ENCODE measurements at regions not wholly inside any gene's neighbourhood (a gene's known extent, or its start where the extent isn't known, plus 50 kb on each side); places are given as distances from the start of the nearest gene placed in this dataset.

- no peak overlapping the region for H3K9ac ChIP-seq (ENCODE audit: low read depth, low read length, poor library complexity, severe bottlenecking)
These were observed 62.5 kb upstream of the FOXE1 start for GRCh38 chr9:97790542-97790941.

GRCh38 chr9:97791542-97791941 is 61.5 kb upstream of the FOXE1 start:
- no peaks in the 10 kb centered on the region for H4K20me1 ChIP-seq (ENCODE audit: insufficient read depth, low read length, poor library complexity, severe bottlenecking)
- no peaks in the 10 kb centered on the region for H3K27me3 ChIP-seq (ENCODE audit: insufficient read depth, low read length, poor library complexity, severe bottlenecking)
- H3K36me3 ChIP-seq (ENCODE audit: insufficient read depth, low read length), result no peaks in the 10 kb centered on the region
- no peak overlapping the region for H3K4me2 ChIP-seq (ENCODE audit: low read depth, low read length, poor library complexity, severe bottlenecking)
- H3K79me2 ChIP-seq (ENCODE audit: insufficient read depth, low read length), result no peaks in the 10 kb centered on the region
- H3F3A ChIP-seq (ENCODE audit: low read depth), result no peaks in the 10 kb centered on the region
- no peaks in the 10 kb centered on the region for H3K4me1 ChIP-seq (ENCODE audit: insufficient read depth, low read length, poor library complexity, severe bottlenecking)
- no peak overlapping the region for H3K4me3 ChIP-seq (ENCODE audit: low read length, poor library complexity, severe bottlenecking)
- TF ChIP-seq, protein P1, sequence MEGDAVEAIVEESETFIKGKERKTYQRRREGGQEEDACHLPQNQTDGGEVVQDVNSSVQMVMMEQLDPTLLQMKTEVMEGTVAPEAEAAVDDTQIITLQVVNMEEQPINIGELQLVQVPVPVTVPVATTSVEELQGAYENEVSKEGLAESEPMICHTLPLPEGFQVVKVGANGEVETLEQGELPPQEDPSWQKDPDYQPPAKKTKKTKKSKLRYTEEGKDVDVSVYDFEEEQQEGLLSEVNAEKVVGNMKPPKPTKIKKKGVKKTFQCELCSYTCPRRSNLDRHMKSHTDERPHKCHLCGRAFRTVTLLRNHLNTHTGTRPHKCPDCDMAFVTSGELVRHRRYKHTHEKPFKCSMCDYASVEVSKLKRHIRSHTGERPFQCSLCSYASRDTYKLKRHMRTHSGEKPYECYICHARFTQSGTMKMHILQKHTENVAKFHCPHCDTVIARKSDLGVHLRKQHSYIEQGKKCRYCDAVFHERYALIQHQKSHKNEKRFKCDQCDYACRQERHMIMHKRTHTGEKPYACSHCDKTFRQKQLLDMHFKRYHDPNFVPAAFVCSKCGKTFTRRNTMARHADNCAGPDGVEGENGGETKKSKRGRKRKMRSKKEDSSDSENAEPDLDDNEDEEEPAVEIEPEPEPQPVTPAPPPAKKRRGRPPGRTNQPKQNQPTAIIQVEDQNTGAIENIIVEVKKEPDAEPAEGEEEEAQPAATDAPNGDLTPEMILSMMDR (conservative IDR thresholded peaks at IDR 0.05; ENCODE audit: low read length), result no peak
- no peak for TF ChIP-seq EZH2phosphoT487 (IDR thresholded peaks at IDR 0.05; ENCODE audit: borderline replicate concordance)
- no peaks in the 10 kb centered on the region for H3K9me2 ChIP-seq (replicated peaks; ENCODE audit: low read depth, low read length)
- no peak overlapping the region for H3K9ac ChIP-seq (ENCODE audit: low read depth, low read length, poor library complexity, severe bottlenecking)
- no peaks in the 10 kb centered on the region for H3K9me3 ChIP-seq (ENCODE audit: insufficient read depth, low read depth, low read length)
- H2AFZ ChIP-seq (ENCODE audit: low read length), result no peak overlapping the region

More at GRCh38 chr9:97790542-97790941, 62.5 kb upstream of the FOXE1 start:
- no peaks in the 10 kb centered on the region for H4K20me1 ChIP-seq (ENCODE audit: insufficient read depth, low read length, poor library complexity, severe bottlenecking)
- H2AFZ ChIP-seq (ENCODE audit: low read length), result no peak overlapping the region
- no peaks in the 10 kb centered on the region for H3K27me3 ChIP-seq (ENCODE audit: insufficient read depth, low read length, poor library complexity, severe bottlenecking)
- no peaks in the 10 kb centered on the region for H3F3A ChIP-seq (ENCODE audit: low read depth)
- H3K9me2 ChIP-seq (replicated peaks; ENCODE audit: low read depth, low read length), result no peaks in the 10 kb centered on the region
- no peaks in the 10 kb centered on the region for H3K36me3 ChIP-seq (ENCODE audit: insufficient read depth, low read length)
- H3K4me1 ChIP-seq (ENCODE audit: insufficient read depth, low read length, poor library complexity, severe bottlenecking), result no peaks in the 10 kb centered on the region
- no peaks in the 10 kb centered on the region for H3K79me2 ChIP-seq (ENCODE audit: insufficient read depth, low read length)
- H3K4me3 ChIP-seq (ENCODE audit: low read length, poor library complexity, severe bottlenecking), result no peak overlapping the region
- no peak overlapping the region for H3K4me2 ChIP-seq (ENCODE audit: low read depth, low read length, poor library complexity, severe bottlenecking)
- TF ChIP-seq, protein P1 (conservative IDR thresholded peaks at IDR 0.05; ENCODE audit: low read length), result no peak
- TF ChIP-seq EZH2phosphoT487 (IDR thresholded peaks at IDR 0.05; ENCODE audit: borderline replicate concordance), result no peak
- no peaks in the 10 kb centered on the region for H3K9me3 ChIP-seq (ENCODE audit: insufficient read depth, low read depth, low read length)

DNA sequence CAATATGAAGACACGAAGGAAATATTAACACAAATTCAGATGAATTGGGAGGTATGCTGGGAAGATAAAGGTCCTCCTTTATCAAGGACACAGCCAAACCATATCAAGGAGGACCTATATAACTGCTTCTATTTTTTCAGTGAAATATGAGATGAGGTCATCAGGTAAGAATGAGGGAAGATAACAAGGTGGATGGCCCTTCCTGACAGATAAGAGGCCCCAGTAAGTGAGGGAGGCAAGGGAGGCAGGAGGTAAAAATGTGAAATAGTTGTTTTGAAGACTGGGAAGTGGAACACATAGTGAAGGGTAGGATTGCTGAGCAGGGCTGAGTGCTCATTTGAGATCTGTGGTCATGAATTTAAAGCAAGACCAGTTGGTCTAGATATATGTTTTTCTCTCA is 60.0 kb upstream of the FOXE1 start:
- no peak overlapping the region for H2AFZ ChIP-seq (ENCODE audit: low read length)
- no peaks in the 10 kb centered on the region for H3K4me1 ChIP-seq (ENCODE audit: insufficient read depth, low read length, poor library complexity, severe bottlenecking)
- H3F3A ChIP-seq (ENCODE audit: low read depth), result no peaks in the 10 kb centered on the region
- no peaks in the 10 kb centered on the region for H3K9me2 ChIP-seq (replicated peaks; ENCODE audit: low read depth, low read length)
- H4K20me1 ChIP-seq (ENCODE audit: insufficient read depth, low read length, poor library complexity, severe bottlenecking), result no peaks in the 10 kb centered on the region
- H3K79me2 ChIP-seq (ENCODE audit: insufficient read depth, low read length), result no peaks in the 10 kb centered on the region
- H3K4me3 ChIP-seq (ENCODE audit: low read length, poor library complexity, severe bottlenecking), result no peak overlapping the region
- no peak overlapping the region for H3K4me2 ChIP-seq (ENCODE audit: low read depth, low read length, poor library complexity, severe bottlenecking)
- no peaks in the 10 kb centered on the region for H3K9me3 ChIP-seq (ENCODE audit: insufficient read depth, low read depth, low read length)
- no peaks in the 10 kb centered on the region for H3K27me3 ChIP-seq (ENCODE audit: insufficient read depth, low read length, poor library complexity, severe bottlenecking)
- TF ChIP-seq, protein P1 (conservative IDR thresholded peaks at IDR 0.05; ENCODE audit: low read length), result no peak
- no peak for TF ChIP-seq EZH2phosphoT487 (IDR thresholded peaks at IDR 0.05; ENCODE audit: borderline replicate concordance)
- no peak overlapping the region for H3K9ac ChIP-seq (ENCODE audit: low read depth, low read length, poor library complexity, severe bottlenecking)
- no peaks in the 10 kb centered on the region for H3K36me3 ChIP-seq (ENCODE audit: insufficient read depth, low read length)
